SU-DHL-6 (cell line): ENCODE measurements at regions not wholly inside any gene's neighbourhood (a gene's known extent, or its start where the extent isn't known, plus 50 kb on each side); places are given as distances from the start of the nearest gene placed in this dataset.

ENCODE experiments used
- EZH2phosphoT487 ChIP-seq: fragments of 200-600 bp; sonication (generic), shearing (Covaris generic); conservative IDR thresholded peaks from 2 replicates; pipeline ENCODE4 v1.6.1; 2018; ENCODE audit warnings: mild to moderate bottlenecking, antibody characterized with exemption, low read length, moderate library complexity, mixed read lengths
- TF ChIP-seq, protein P1 (sequence below): fragments of 200-600 bp; sonication (generic); IDR thresholded peaks from one replicate; pipeline ENCODE4 v1.5.1; 2017; ENCODE audit warnings: antibody characterized with exemption, mild to moderate bottlenecking, low read length, moderate library complexity; ENCODE audit not compliant: insufficient read depth, poor library complexity, severe bottlenecking

DNA sequence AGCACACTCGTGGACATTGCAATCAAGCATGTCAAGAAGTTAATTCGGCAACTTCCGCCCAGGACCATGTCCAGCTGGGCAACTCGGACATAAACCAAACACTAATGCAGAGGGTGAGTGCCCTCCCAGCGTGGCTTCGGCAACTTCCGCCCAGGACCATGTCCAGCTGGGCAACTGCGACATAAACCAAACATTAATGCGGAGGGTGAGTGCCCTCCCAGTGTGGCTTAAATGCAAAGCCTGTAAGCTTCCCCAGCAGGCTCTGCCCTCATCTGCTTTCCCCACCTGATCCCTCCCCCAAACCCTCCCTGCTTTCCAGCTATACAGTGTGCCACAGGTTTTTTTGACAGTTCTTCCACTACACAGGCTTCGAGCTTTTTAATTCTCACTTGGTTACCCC is 143.4 kb downstream of the PXDC1 start:
- TF ChIP-seq, protein P1, sequence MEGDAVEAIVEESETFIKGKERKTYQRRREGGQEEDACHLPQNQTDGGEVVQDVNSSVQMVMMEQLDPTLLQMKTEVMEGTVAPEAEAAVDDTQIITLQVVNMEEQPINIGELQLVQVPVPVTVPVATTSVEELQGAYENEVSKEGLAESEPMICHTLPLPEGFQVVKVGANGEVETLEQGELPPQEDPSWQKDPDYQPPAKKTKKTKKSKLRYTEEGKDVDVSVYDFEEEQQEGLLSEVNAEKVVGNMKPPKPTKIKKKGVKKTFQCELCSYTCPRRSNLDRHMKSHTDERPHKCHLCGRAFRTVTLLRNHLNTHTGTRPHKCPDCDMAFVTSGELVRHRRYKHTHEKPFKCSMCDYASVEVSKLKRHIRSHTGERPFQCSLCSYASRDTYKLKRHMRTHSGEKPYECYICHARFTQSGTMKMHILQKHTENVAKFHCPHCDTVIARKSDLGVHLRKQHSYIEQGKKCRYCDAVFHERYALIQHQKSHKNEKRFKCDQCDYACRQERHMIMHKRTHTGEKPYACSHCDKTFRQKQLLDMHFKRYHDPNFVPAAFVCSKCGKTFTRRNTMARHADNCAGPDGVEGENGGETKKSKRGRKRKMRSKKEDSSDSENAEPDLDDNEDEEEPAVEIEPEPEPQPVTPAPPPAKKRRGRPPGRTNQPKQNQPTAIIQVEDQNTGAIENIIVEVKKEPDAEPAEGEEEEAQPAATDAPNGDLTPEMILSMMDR: no peak
- TF ChIP-seq EZH2phosphoT487: no peak
